ENCODE measurements at regions not wholly inside any gene's neighbourhood (a gene's known extent, or its start where the extent isn't known, plus 50 kb on each side); places are given as distances from the start of the nearest gene placed in this dataset.

- no peak for TF ChIP-seq ZNF462 (CRISPR knock-in tag; IDR thresholded peaks at IDR 0.05)
- TF ChIP-seq JUNB (IDR thresholded peaks at IDR 0.05; ENCODE audit: unreplicated experiment), result no peak
- TF ChIP-seq POLR2AphosphoS5 (IDR thresholded peaks at IDR 0.05; ENCODE audit: low read depth), result no peak
- TF ChIP-seq ZNF114 (CRISPR knock-in tag; IDR thresholded peaks at IDR 0.05), result no peak
- TF ChIP-seq REST (IDR thresholded peaks at IDR 0.05; ENCODE audit: unreplicated experiment), result no peak
- no peak for TF ChIP-seq ETS1 (IDR thresholded peaks at IDR 0.05)
Measured at GRCh38 chr16:25606069-25606468, 85.7 kb upstream of the HS3ST4 start (continued).

Data from GM23338 (cell line).